DOHH2 (cell line): ENCODE measurements at regions not wholly inside any gene's neighbourhood (a gene's known extent, or its start where the extent isn't known, plus 50 kb on each side); places are given as distances from the start of the nearest gene placed in this dataset.

Experiments used
- EZH2phosphoT487 ChIP-seq: fragments of 200-600 bp; sonication (generic); IDR thresholded peaks from 2 replicates; pipeline ENCODE4 v1.6.1; 2017; ENCODE audit warnings: borderline replicate concordance, mild to moderate bottlenecking, antibody characterized with exemption, low read length, moderate library complexity, mixed read lengths
- TF ChIP-seq, protein P1 (sequence below): fragments of 200-600 bp; sonication (generic); IDR thresholded peaks from one replicate; pipeline ENCODE4 v1.5.1; 2014; ENCODE audit warnings: antibody characterized with exemption, mild to moderate bottlenecking, low read depth, low read length; ENCODE audit not compliant: poor library complexity, severe bottlenecking

GRCh38 chr20:24366336-24367004 is 103.0 kb upstream of the SYNDIG1 start:
- TF ChIP-seq, protein P1, sequence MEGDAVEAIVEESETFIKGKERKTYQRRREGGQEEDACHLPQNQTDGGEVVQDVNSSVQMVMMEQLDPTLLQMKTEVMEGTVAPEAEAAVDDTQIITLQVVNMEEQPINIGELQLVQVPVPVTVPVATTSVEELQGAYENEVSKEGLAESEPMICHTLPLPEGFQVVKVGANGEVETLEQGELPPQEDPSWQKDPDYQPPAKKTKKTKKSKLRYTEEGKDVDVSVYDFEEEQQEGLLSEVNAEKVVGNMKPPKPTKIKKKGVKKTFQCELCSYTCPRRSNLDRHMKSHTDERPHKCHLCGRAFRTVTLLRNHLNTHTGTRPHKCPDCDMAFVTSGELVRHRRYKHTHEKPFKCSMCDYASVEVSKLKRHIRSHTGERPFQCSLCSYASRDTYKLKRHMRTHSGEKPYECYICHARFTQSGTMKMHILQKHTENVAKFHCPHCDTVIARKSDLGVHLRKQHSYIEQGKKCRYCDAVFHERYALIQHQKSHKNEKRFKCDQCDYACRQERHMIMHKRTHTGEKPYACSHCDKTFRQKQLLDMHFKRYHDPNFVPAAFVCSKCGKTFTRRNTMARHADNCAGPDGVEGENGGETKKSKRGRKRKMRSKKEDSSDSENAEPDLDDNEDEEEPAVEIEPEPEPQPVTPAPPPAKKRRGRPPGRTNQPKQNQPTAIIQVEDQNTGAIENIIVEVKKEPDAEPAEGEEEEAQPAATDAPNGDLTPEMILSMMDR: no peak
- TF ChIP-seq EZH2phosphoT487: no peak
